B cell (primary cell): ENCODE measurements at regions not wholly inside any gene's neighbourhood (a gene's known extent, or its start where the extent isn't known, plus 50 kb on each side); places are given as distances from the start of the nearest gene placed in this dataset.

Experiments used
- ATAC-seq: fragments of 200-7000 bp; cut with Tn5 transposase; one replicate; pipeline ENCODE4 v1.10.0; 2021; ENCODE audit warnings: low read depth, mild to moderate bottlenecking, moderate number of reproducible peaks, moderate library complexity
- CTCF ChIA-PET: fragments of 350-600 bp; sonication (Branson Sonifier 250); formaldehyde crosslinking; loops from one replicate; lab custom pipeline; 2021; ENCODE audit warnings: antibody characterized with exemption, inconsistent platforms; lab: Charles Lee
- POLR2A ChIA-PET: fragments of 350-600 bp; sonication (Branson Sonifier 250); formaldehyde crosslinking; loops from one replicate; lab custom pipeline; 2021; ENCODE audit warnings: antibody characterized with exemption; lab: Charles Lee
- DNase-seq: peaks from one replicate; pipeline ENCODE4 v3.0.0; 2013
- H2AFZ ChIP-seq: 2 replicates; pipeline ENCODE4 v1.6.1; 2012; ENCODE audit warnings: mild to moderate bottlenecking, low read depth, low read length; ENCODE audit not compliant: insufficient read depth, poor library complexity, severe bottlenecking
- H3K27ac ChIP-seq, 2 donors: 1 replicate in 1 of 2; 2 replicates in 1 of 2; pipeline ENCODE4 v1.5.1; 2012 to 2013; ENCODE audit warnings: low read length in 2 of 2, mild to moderate bottlenecking in 2 of 2, moderate library complexity in 1 of 2
- H3K27me3 ChIP-seq, 4 experiments: fragments of 200-600 bp in 1 of 4; sonication (generic) in 1 of 4; replicated peaks in 1 of 4; 1 replicate in 2 of 4; 2 replicates in 2 of 4; pipeline versions ENCODE4 v1.6.1 to v1.7.0; 2013 to 2016; ENCODE audit warnings: low read length in 3 of 4, mild to moderate bottlenecking in 2 of 4, mixed read lengths in 1 of 4, moderate library complexity in 1 of 4; ENCODE audit not compliant: insufficient read depth in 4 of 4, control insufficient read depth in 3 of 4; ENCODE audit errors: control extremely low read depth in 1 of 4
- H3K36me3 ChIP-seq, 2 experiments: replicated peaks in 1 of 2; 1 replicate in 1 of 2; 2 replicates in 1 of 2; pipeline versions ENCODE4 v1.6.1 to v1.7.1; 2013; ENCODE audit warnings: low read length in 1 of 2; ENCODE audit not compliant: insufficient read depth in 2 of 2, control insufficient read depth in 1 of 2; ENCODE audit errors: control extremely low read depth in 1 of 2, extremely low read depth in 1 of 2
- H3K4me1 ChIP-seq, 2 donors: fragments of 200-600 bp in 1 of 2; sonication (generic) in 1 of 2; 1 replicate in 1 of 2; 2 replicates in 1 of 2; pipeline versions ENCODE4 v1.5.1 to v1.6.1; 2013 to 2017; ENCODE audit warnings: low read length in 2 of 2; ENCODE audit not compliant: control insufficient read depth in 2 of 2, insufficient read depth in 2 of 2
- H3K4me2 ChIP-seq: replicated peaks from 2 replicates; pipeline ENCODE3; 2012; ENCODE audit warnings: mild to moderate bottlenecking, low read depth, low read length; ENCODE audit not compliant: poor library complexity, severe bottlenecking
- H3K4me3 ChIP-seq, 5 experiments: fragments of 200-600 bp in 1 of 5; sonication (generic) in 1 of 5; 1 replicate in 3 of 5; 2 replicates in 2 of 5; pipeline versions ENCODE4 v1.5.1 to v1.7.0; 2011 to 2016; ENCODE audit warnings: low read length in 4 of 5, mild to moderate bottlenecking in 4 of 5, low read depth in 2 of 5, control low read depth in 1 of 5, moderate library complexity in 1 of 5; ENCODE audit not compliant: insufficient read depth in 1 of 5; ENCODE audit errors: control extremely low read depth in 1 of 5, extremely low read depth in 1 of 5
- H3K79me2 ChIP-seq: fragments of 200-600 bp; sonication (generic); one replicate; pipeline ENCODE4 v1.6.0; 2016; ENCODE audit warnings: low read length; ENCODE audit not compliant: control insufficient read depth, insufficient read depth
- H3K9ac ChIP-seq: fragments of 200-600 bp; sonication (generic); 2 replicates; pipeline ENCODE4 v1.6.1; 2017; ENCODE audit warnings: mild to moderate bottlenecking, low read length, moderate library complexity
- H3K9me3 ChIP-seq, 3 donors: one replicate each; pipeline versions ENCODE4 v1.6.1 to v1.7.1; 2013; ENCODE audit warnings: low read length in 2 of 3; ENCODE audit not compliant: control insufficient read depth in 2 of 3, insufficient read depth in 1 of 3; ENCODE audit errors: control extremely low read depth in 1 of 3
- H4K20me1 ChIP-seq: 2 replicates; pipeline ENCODE4 v1.6.0; 2012; ENCODE audit warnings: mild to moderate bottlenecking, low read length; ENCODE audit not compliant: insufficient read depth, control insufficient read depth, poor library complexity, severe bottlenecking
- H3K27ac Mint-ChIP-seq: one replicate; pipeline ENCODE4 v1.8.0; 2021; ENCODE audit warnings: mixed read lengths
- H3K27me3 Mint-ChIP-seq: one replicate; pipeline ENCODE4 v1.8.0; 2021; ENCODE audit warnings: mixed read lengths
- H3K4me1 Mint-ChIP-seq: one replicate; pipeline ENCODE4 v1.8.0; 2021; ENCODE audit warnings: mixed read lengths
- H3K4me3 Mint-ChIP-seq: one replicate; pipeline ENCODE4 v1.8.0; 2021; ENCODE audit warnings: mixed read lengths
- H3K9me3 Mint-ChIP-seq: one replicate; pipeline ENCODE4 v1.8.0; 2022; ENCODE audit warnings: mixed read lengths; ENCODE audit not compliant: insufficient read depth
- EZH2 ChIP-seq: IDR thresholded peaks from 2 replicates; pipeline ENCODE4 v1.6.1; 2012; ENCODE audit warnings: borderline replicate concordance, low read depth, mild to moderate bottlenecking, moderate library complexity, low read length; ENCODE audit not compliant: insufficient read depth, poor library complexity, severe bottlenecking
- WGBS: methylation state at CpG from one replicate; pipeline ENCODE4 v1.1.5; 2013; ENCODE audit warnings: missing lambda C conversion rate; ENCODE audit not compliant: insufficient coverage; 5-methylcytosine and 5-hydroxymethylcytosine counted together
- intact Hi-C: fragments of 100-400 bp; cut with micrococcal nuclease; formaldehyde crosslinking; loops from one replicate; pipeline ENCODE4 v1.10.0; 2022
- TF ChIP-seq, protein P1 (sequence below): fragments of 200-600 bp; IDR thresholded peaks from one replicate; pipeline ENCODE4 v1.8.0; 2022; ENCODE audit warnings: antibody characterized with exemption, mild to moderate bottlenecking

DNA sequence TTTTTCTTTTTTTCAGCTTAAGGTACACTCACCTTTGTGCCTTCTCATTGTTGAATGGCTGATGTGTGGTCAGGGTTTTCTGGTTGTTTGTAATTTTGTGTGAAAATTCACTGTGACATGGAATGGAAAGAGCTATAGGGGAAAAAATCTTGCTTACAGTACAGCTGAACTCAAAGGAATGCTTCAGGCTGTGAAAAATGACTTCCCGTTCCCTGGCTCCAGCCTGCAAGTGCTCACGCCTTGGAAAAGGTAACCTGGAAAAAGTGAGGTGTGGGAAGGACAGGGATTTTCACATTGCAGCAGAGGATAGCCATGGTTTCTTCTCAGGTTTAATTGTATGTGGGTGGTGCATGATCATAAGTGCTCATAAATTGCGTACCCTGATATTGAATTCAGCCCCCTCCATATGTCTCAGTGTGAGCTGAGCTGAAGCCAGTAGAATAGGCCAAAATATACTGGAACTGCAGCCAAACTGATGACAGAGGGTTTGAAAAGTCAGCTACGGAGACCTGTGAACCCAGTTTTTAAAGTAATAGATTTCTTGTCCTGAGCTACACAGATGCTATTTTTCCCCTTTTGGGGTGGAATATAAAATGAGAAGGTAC, 228.7 kb upstream of the RASGRP1 start:
- intact Hi-C loops = no loop called here
- H3K4me1 Mint-ChIP-seq = no peaks in the 10 kb centered on the region
- ATAC-seq (no peak), DNase-seq (no peak)
- Histone ChIP-seq H3K9ac (no peak overlapping the region), H3K36me3 (no peaks in the 10 kb centered on the region), H4K20me1 (no peaks in the 10 kb centered on the region), H3K27ac (no peak overlapping the region), H3K4me3 (no peak overlapping the region), H3K27me3 (peaks cover 0 to 3% (median 0%) of the 10 kb centered on the region in 4 experiments), H3K9me3 (no peaks in the 10 kb centered on the region), H3K4me2 (no peak overlapping the region), H3K79me2 (no peaks in the 10 kb centered on the region), H3K4me1 (no peaks in the 10 kb centered on the region), H2AFZ (no peak overlapping the region)
- TF ChIP-seq, protein P1, sequence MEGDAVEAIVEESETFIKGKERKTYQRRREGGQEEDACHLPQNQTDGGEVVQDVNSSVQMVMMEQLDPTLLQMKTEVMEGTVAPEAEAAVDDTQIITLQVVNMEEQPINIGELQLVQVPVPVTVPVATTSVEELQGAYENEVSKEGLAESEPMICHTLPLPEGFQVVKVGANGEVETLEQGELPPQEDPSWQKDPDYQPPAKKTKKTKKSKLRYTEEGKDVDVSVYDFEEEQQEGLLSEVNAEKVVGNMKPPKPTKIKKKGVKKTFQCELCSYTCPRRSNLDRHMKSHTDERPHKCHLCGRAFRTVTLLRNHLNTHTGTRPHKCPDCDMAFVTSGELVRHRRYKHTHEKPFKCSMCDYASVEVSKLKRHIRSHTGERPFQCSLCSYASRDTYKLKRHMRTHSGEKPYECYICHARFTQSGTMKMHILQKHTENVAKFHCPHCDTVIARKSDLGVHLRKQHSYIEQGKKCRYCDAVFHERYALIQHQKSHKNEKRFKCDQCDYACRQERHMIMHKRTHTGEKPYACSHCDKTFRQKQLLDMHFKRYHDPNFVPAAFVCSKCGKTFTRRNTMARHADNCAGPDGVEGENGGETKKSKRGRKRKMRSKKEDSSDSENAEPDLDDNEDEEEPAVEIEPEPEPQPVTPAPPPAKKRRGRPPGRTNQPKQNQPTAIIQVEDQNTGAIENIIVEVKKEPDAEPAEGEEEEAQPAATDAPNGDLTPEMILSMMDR = no peak
- no peak for TF ChIP-seq EZH2
- peaks cover 6% of the 10 kb centered on the region for H3K27me3 Mint-ChIP-seq
- WGBS = 93% methylated on average over 3 of the region's 4 CpGs
- ChIA-PET POLR2A (no interaction called here), CTCF (no interaction called here)
- H3K9me3 Mint-ChIP-seq = no peaks in the 10 kb centered on the region
- no peak overlapping the region for H3K4me3 Mint-ChIP-seq
- no peak overlapping the region for H3K27ac Mint-ChIP-seq

DNA sequence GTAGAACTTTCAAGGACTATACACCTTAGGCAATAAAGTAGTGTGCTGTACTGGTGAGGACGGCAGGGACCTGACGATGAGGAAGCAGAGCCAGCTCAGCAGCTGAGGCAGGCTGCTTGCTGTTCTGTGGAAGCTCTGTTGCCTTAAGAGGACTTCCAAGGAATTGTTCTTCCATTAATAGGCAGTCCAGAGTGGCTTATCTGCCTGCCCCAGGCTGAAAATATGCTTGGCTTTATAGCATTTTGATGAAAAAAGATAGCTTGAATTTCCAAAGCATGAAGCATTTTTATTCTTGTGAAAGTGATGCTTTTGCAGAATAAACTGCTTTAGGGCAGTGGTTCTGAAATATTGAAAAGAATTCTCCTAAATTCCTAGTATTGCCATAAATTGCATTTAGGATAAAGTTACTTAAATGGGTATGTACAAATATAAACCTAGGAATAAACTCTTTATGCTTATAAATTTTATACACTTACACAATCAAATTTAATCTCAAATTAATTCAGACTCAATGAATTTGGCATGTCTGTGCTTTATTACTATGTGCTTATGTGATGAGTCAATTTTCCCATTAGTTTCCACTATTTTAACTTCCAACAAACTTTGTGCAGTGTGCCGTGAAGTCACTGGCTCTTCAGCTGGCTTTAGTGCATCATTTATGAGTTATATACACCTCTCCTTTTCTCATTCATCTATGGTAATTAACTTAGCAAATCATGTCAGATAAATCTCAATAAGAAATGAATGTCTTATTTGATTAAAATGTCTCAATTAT, 231.0 kb upstream of the RASGRP1 start:
- no peaks in the 10 kb centered on the region for H3K9me3 Mint-ChIP-seq
- Histone ChIP-seq H3K9me3 (no peaks in the 10 kb centered on the region), H3K4me1 (no peaks in the 10 kb centered on the region), H4K20me1 (no peaks in the 10 kb centered on the region), H3K9ac (no peak overlapping the region), H3K4me3 (no peak overlapping the region), H2AFZ (no peak overlapping the region), H3K79me2 (no peaks in the 10 kb centered on the region), H3K36me3 (no peaks in the 10 kb centered on the region), H3K27ac (no peak overlapping the region), H3K27me3 (peaks cover 0 to 3% (median 0%) of the 10 kb centered on the region in 4 experiments), H3K4me2 (no peak overlapping the region)
- ChIA-PET POLR2A (no interaction called here), CTCF (no interaction called here)
- no peak for ATAC-seq
- H3K27me3 Mint-ChIP-seq = peaks cover 9% of the 10 kb centered on the region
- H3K4me3 Mint-ChIP-seq = no peak overlapping the region
- TF ChIP-seq EZH2 = no peak
- TF ChIP-seq, protein P1 = no peak
- no peak for DNase-seq
- H3K4me1 Mint-ChIP-seq = no peaks in the 10 kb centered on the region
- 86% methylated on average over 2 of the region's 3 CpGs for WGBS
- H3K27ac Mint-ChIP-seq = no peak overlapping the region
- intact Hi-C loops = no loop called here
